ENCODE measurements at regions not wholly inside any gene's neighbourhood (a gene's known extent, or its start where the extent isn't known, plus 50 kb on each side); places are given as distances from the start of the nearest gene placed in this dataset.

DNA sequence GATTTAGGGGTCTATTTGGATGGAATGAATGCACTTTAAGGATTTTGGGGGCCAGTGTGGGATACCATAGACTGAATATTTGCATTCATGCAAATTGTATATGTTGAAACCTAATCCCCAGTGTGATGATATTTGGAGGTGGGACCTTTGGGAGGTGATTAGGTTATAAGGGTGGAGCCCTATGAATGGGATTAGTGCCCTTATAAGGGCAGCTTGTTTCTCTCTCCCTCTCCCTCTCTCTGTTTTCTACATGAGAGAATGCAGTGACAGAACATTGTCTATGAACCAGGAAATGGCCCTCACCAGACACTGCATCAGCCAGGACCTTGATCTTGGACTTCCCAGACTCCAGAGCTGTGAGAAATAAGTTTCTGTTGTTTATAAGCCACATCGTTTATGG is 166.1 kb downstream of the MED10 start:
- Histone ChIP-seq H3K27ac (replicated peaks) (no peak overlapping the region), H3K4me3 (replicated peaks; ENCODE audit: insufficient read depth, low read length) (no peak overlapping the region), H3K27me3 (ENCODE audit: insufficient read depth, poor library complexity, severe bottlenecking) (no peaks in the 10 kb centered on the region)
- no peak for DNase-seq (ENCODE audit: low read depth in 1 of 2, low spot score in 1 of 2)
- TF ChIP-seq CTCF (IDR thresholded peaks at IDR 0.05; ENCODE audit: insufficient read depth, low read length): no peak
- TF ChIP-seq, protein P1, sequence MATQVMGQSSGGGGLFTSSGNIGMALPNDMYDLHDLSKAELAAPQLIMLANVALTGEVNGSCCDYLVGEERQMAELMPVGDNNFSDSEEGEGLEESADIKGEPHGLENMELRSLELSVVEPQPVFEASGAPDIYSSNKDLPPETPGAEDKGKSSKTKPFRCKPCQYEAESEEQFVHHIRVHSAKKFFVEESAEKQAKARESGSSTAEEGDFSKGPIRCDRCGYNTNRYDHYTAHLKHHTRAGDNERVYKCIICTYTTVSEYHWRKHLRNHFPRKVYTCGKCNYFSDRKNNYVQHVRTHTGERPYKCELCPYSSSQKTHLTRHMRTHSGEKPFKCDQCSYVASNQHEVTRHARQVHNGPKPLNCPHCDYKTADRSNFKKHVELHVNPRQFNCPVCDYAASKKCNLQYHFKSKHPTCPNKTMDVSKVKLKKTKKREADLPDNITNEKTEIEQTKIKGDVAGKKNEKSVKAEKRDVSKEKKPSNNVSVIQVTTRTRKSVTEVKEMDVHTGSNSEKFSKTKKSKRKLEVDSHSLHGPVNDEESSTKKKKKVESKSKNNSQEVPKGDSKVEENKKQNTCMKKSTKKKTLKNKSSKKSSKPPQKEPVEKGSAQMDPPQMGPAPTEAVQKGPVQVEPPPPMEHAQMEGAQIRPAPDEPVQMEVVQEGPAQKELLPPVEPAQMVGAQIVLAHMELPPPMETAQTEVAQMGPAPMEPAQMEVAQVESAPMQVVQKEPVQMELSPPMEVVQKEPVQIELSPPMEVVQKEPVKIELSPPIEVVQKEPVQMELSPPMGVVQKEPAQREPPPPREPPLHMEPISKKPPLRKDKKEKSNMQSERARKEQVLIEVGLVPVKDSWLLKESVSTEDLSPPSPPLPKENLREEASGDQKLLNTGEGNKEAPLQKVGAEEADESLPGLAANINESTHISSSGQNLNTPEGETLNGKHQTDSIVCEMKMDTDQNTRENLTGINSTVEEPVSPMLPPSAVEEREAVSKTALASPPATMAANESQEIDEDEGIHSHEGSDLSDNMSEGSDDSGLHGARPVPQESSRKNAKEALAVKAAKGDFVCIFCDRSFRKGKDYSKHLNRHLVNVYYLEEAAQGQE (IDR thresholded peaks at IDR 0.05; ENCODE audit: insufficient replicate concordance, low read depth): no peak

- DNase-seq (ENCODE audit: low read depth in 1 of 2, low spot score in 1 of 2): no peak
- TF ChIP-seq SPI1 (IDR thresholded peaks at IDR 0.05; ENCODE audit: borderline replicate concordance, low read depth): no peak
- no peak for TF ChIP-seq GABPA (IDR thresholded peaks at IDR 0.05; ENCODE audit: low read depth)
- TF ChIP-seq, protein P1 (IDR thresholded peaks at IDR 0.05; ENCODE audit: insufficient replicate concordance, low read depth): no peak
- no peak for TF ChIP-seq POLR2AphosphoS5 (IDR thresholded peaks at IDR 0.05; ENCODE audit: low read depth)
- TF ChIP-seq CTCF (IDR thresholded peaks at IDR 0.05; ENCODE audit: insufficient read depth, low read length): no peak
- H3K27ac ChIP-seq (replicated peaks): no peak overlapping the region
- H3K4me3 ChIP-seq (replicated peaks; ENCODE audit: insufficient read depth, low read length): no peak overlapping the region
- H3K27me3 ChIP-seq (ENCODE audit: insufficient read depth, poor library complexity, severe bottlenecking): no peaks in the 10 kb centered on the region
Observed at GRCh38 chr5:6206501-6206900, 171.8 kb downstream of the MED10 start.

DNA sequence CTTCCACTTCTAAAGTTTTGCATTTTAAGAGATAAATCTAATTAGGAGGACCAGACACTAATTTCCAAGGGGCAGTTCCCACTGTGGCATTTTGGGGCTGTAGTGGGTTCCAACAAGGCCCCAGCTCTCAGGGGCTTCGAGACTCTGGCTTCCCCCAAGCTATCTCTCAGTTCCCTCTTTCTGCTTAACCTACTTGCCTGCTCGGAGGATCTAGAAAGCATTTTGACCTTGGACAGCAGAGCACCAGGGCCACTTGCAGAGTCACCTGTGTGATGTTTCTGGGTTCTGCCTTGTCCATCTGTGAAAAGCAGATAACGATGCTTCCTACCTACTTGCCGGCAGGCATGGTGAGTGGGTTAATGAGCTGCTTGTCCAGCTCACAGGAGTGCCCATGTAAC is 175.4 kb downstream of the MED10 start:
- no peak for TF ChIP-seq CTCF (IDR thresholded peaks at IDR 0.05; ENCODE audit: insufficient read depth, low read length)
- no peak for TF ChIP-seq POLR2AphosphoS5 (IDR thresholded peaks at IDR 0.05; ENCODE audit: low read depth)
- TF ChIP-seq, protein P1 (IDR thresholded peaks at IDR 0.05; ENCODE audit: insufficient replicate concordance, low read depth): no peak
- TF ChIP-seq GABPA (IDR thresholded peaks at IDR 0.05; ENCODE audit: low read depth): no peak
- TF ChIP-seq SPI1 (IDR thresholded peaks at IDR 0.05; ENCODE audit: borderline replicate concordance, low read depth): no peak
- no peak overlapping the region for H3K27ac ChIP-seq (replicated peaks)
- no peaks in the 10 kb centered on the region for H3K27me3 ChIP-seq (ENCODE audit: insufficient read depth, poor library complexity, severe bottlenecking)
- H3K4me3 ChIP-seq (replicated peaks; ENCODE audit: insufficient read depth, low read length): no peak overlapping the region
- no peak for DNase-seq (ENCODE audit: low read depth in 1 of 2, low spot score in 1 of 2)

Measured in HL-60 (cell line).